ENCODE measurements at regions not wholly inside any gene's neighbourhood (a gene's known extent, or its start where the extent isn't known, plus 50 kb on each side); places are given as distances from the start of the nearest gene placed in this dataset.
A peak's percentile ranks its signal among the peaks of the same experiment; 100 is the strongest.

- H3K79me1 ChIP-seq (ENCODE audit: low read depth, low read length): no peaks in the 10 kb centered on the region
- H4K8ac ChIP-seq (ENCODE audit: low read depth, low read length): no peak overlapping the region
- no peak overlapping the region for H3K14ac ChIP-seq (ENCODE audit: low read length)
- no peak overlapping the region for H3K4ac ChIP-seq (ENCODE audit: low read length)
- no peaks in the 10 kb centered on the region for H3K9me3 ChIP-seq (replicated peaks in 1 of 2; ENCODE audit: control insufficient read depth in 2 of 2, insufficient read depth in 1 of 2, low read depth in 1 of 2, low read length in 2 of 2)
- H3K9ac ChIP-seq (ENCODE audit: low read depth, low read length, poor library complexity): peak overlapping the region; percentile 25
- H3K4me3 ChIP-seq (ENCODE audit: low read length in 2 of 2): no peak overlapping the region
- no peak overlapping the region for H2BK120ac ChIP-seq (ENCODE audit: low read depth, low read length)
- no peak overlapping the region for H4K91ac ChIP-seq (ENCODE audit: low read depth, low read length, poor library complexity)
- no peaks in the 10 kb centered on the region for H3K36me3 ChIP-seq (replicated peaks in 1 of 2; ENCODE audit: control insufficient read depth in 2 of 2, insufficient read depth in 2 of 2, low read length in 2 of 2)
- no peak overlapping the region for H3K4me2 ChIP-seq (ENCODE audit: insufficient read depth, low read length, poor library complexity, severe bottlenecking)
- peaks cover 0 to 2% of the 10 kb centered on the region in 2 donors for H3K4me1 ChIP-seq (ENCODE audit: control insufficient read depth in 2 of 2, insufficient read depth in 1 of 2, low read depth in 1 of 2, low read length in 2 of 2)
- no peak overlapping the region for H3K23ac ChIP-seq (ENCODE audit: low read depth, low read length, poor library complexity)
- H2BK12ac ChIP-seq (ENCODE audit: low read length): no peak overlapping the region
- no peak overlapping the region for H3K18ac ChIP-seq (ENCODE audit: low read length)
- WGBS, 2 donors (ENCODE audit: extremely low coverage in 2 of 2, insufficient read length in 2 of 2, insufficient replicate concordance in 1 of 2): no CpG with 5 or more reads among the region's 7 CpGs
- no peak for DNase-seq (ENCODE audit: low spot score)
- H2BK5ac ChIP-seq (ENCODE audit: low read length): no peak overlapping the region
- H2AK5ac ChIP-seq (ENCODE audit: low read depth, low read length): no peak overlapping the region
- H2BK15ac ChIP-seq (ENCODE audit: low read length): no peak overlapping the region
- no peak overlapping the region for H3K27ac ChIP-seq (replicated peaks; ENCODE audit: low read length)
- H3K27me3 ChIP-seq (ENCODE audit: control insufficient read depth in 3 of 3, insufficient read depth in 3 of 3, low read depth in 1 of 3, low read length in 3 of 3): peaks cover 0 to 5% (median 0%) of the 10 kb centered on the region in 3 experiments
- H2AFZ ChIP-seq (ENCODE audit: low read length): no peak overlapping the region
These were observed 103.1 kb downstream of the QRSL1 start for GRCh38 chr6:106732376-106732940.

- DNase-seq (ENCODE audit: low spot score): no peak
- H3K14ac ChIP-seq (ENCODE audit: low read length): peak overlapping the region; percentile 25
- no peak overlapping the region for H2AK5ac ChIP-seq (ENCODE audit: low read depth, low read length)
- peak overlapping the region; percentile 1 for H3K18ac ChIP-seq (ENCODE audit: low read length)
- H4K8ac ChIP-seq (ENCODE audit: low read depth, low read length): no peak overlapping the region
- H3K9ac ChIP-seq (ENCODE audit: low read depth, low read length, poor library complexity): peak overlapping the region; percentile 17
- H2BK15ac ChIP-seq (ENCODE audit: low read length): no peak overlapping the region
- H3K27ac ChIP-seq (replicated peaks; ENCODE audit: low read length): no peak overlapping the region
- no peak overlapping the region for H3K4ac ChIP-seq (ENCODE audit: low read length)
- no CpG with 5 or more reads among the region's 1 CpG for WGBS, 2 donors (ENCODE audit: extremely low coverage in 2 of 2, insufficient read length in 2 of 2, insufficient replicate concordance in 1 of 2)
- H3K79me1 ChIP-seq (ENCODE audit: low read depth, low read length): no peaks in the 10 kb centered on the region
- no peak overlapping the region for H2BK12ac ChIP-seq (ENCODE audit: low read length)
- no peaks in the 10 kb centered on the region for H3K36me3 ChIP-seq (replicated peaks in 1 of 2; ENCODE audit: control insufficient read depth in 2 of 2, insufficient read depth in 2 of 2, low read length in 2 of 2)
- no peaks in the 10 kb centered on the region for H3K9me3 ChIP-seq (replicated peaks in 1 of 2; ENCODE audit: control insufficient read depth in 2 of 2, insufficient read depth in 1 of 2, low read depth in 1 of 2, low read length in 2 of 2)
- no peak overlapping the region for H3K4me2 ChIP-seq (ENCODE audit: insufficient read depth, low read length, poor library complexity, severe bottlenecking)
- H3K27me3 ChIP-seq (ENCODE audit: control insufficient read depth in 3 of 3, insufficient read depth in 3 of 3, low read depth in 1 of 3, low read length in 3 of 3): peaks cover 0 to 5% (median 0%) of the 10 kb centered on the region in 3 experiments
- H4K91ac ChIP-seq (ENCODE audit: low read depth, low read length, poor library complexity): no peak overlapping the region
- no peak overlapping the region for H3K23ac ChIP-seq (ENCODE audit: low read depth, low read length, poor library complexity)
- no peak overlapping the region for H2BK120ac ChIP-seq (ENCODE audit: low read depth, low read length)
- H3K4me3 ChIP-seq (ENCODE audit: low read length in 2 of 2): peak overlapping the region in 1 of 2 donors; percentile 58
- H3K4me1 ChIP-seq (ENCODE audit: control insufficient read depth in 2 of 2, insufficient read depth in 1 of 2, low read depth in 1 of 2, low read length in 2 of 2): peaks cover 0 to 2% of the 10 kb centered on the region in 2 donors
- H2BK5ac ChIP-seq (ENCODE audit: low read length): no peak overlapping the region
- no peak overlapping the region for H2AFZ ChIP-seq (ENCODE audit: low read length)
These were observed 102.4 kb downstream of the QRSL1 start for GRCh38 chr6:106731843-106732160.

- H3K23ac ChIP-seq (ENCODE audit: low read depth, low read length, poor library complexity): no peak overlapping the region
- H3K18ac ChIP-seq (ENCODE audit: low read length): peak overlapping the region; percentile 1
- H3K27ac ChIP-seq (replicated peaks; ENCODE audit: low read length): no peak overlapping the region
- no peak overlapping the region for H2BK120ac ChIP-seq (ENCODE audit: low read depth, low read length)
- no peaks in the 10 kb centered on the region for H3K9me3 ChIP-seq (replicated peaks in 1 of 2; ENCODE audit: control insufficient read depth in 2 of 2, insufficient read depth in 1 of 2, low read depth in 1 of 2, low read length in 2 of 2)
- H2AK5ac ChIP-seq (ENCODE audit: low read depth, low read length): no peak overlapping the region
- WGBS, 2 donors (ENCODE audit: extremely low coverage in 2 of 2, insufficient read length in 2 of 2, insufficient replicate concordance in 1 of 2): no CpG with 5 or more reads among the region's 6 CpGs
- H2BK15ac ChIP-seq (ENCODE audit: low read length): no peak overlapping the region
- H3K36me3 ChIP-seq (replicated peaks in 1 of 2; ENCODE audit: control insufficient read depth in 2 of 2, insufficient read depth in 2 of 2, low read length in 2 of 2): no peaks in the 10 kb centered on the region
- H3K79me1 ChIP-seq (ENCODE audit: low read depth, low read length): no peaks in the 10 kb centered on the region
- H2BK5ac ChIP-seq (ENCODE audit: low read length): no peak overlapping the region
- H3K27me3 ChIP-seq (ENCODE audit: control insufficient read depth in 3 of 3, insufficient read depth in 3 of 3, low read depth in 1 of 3, low read length in 3 of 3): peaks cover 0 to 5% (median 0%) of the 10 kb centered on the region in 3 experiments
- H3K14ac ChIP-seq (ENCODE audit: low read length): peak overlapping the region; percentile 25
- peak overlapping the region in 1 of 2 donors; percentile 58 for H3K4me3 ChIP-seq (ENCODE audit: low read length in 2 of 2)
- DNase-seq (ENCODE audit: low spot score): no peak
- no peak overlapping the region for H2AFZ ChIP-seq (ENCODE audit: low read length)
- no peak overlapping the region for H4K8ac ChIP-seq (ENCODE audit: low read depth, low read length)
- H3K4me2 ChIP-seq (ENCODE audit: insufficient read depth, low read length, poor library complexity, severe bottlenecking): no peak overlapping the region
- peaks cover 0 to 2% of the 10 kb centered on the region in 2 donors for H3K4me1 ChIP-seq (ENCODE audit: control insufficient read depth in 2 of 2, insufficient read depth in 1 of 2, low read depth in 1 of 2, low read length in 2 of 2)
- H2BK12ac ChIP-seq (ENCODE audit: low read length): no peak overlapping the region
- no peak overlapping the region for H4K91ac ChIP-seq (ENCODE audit: low read depth, low read length, poor library complexity)
- H3K9ac ChIP-seq (ENCODE audit: low read depth, low read length, poor library complexity): peak overlapping the region; percentile 17
- H3K4ac ChIP-seq (ENCODE audit: low read length): no peak overlapping the region
These were observed 101.9 kb downstream of the QRSL1 start for GRCh38 chr6:106731144-106731842.

- peaks cover 0 to 2% of the 10 kb centered on the region in 2 donors for H3K4me1 ChIP-seq (ENCODE audit: control insufficient read depth in 2 of 2, insufficient read depth in 1 of 2, low read depth in 1 of 2, low read length in 2 of 2)
- H3K4ac ChIP-seq (ENCODE audit: low read length): no peak overlapping the region
- H3K14ac ChIP-seq (ENCODE audit: low read length): no peak overlapping the region
- no peak overlapping the region for H4K91ac ChIP-seq (ENCODE audit: low read depth, low read length, poor library complexity)
- H3K36me3 ChIP-seq (replicated peaks in 1 of 2; ENCODE audit: control insufficient read depth in 2 of 2, insufficient read depth in 2 of 2, low read length in 2 of 2): no peaks in the 10 kb centered on the region
- H3K27ac ChIP-seq (replicated peaks; ENCODE audit: low read length): no peak overlapping the region
- no peak overlapping the region for H2BK5ac ChIP-seq (ENCODE audit: low read length)
- no peak overlapping the region for H3K4me3 ChIP-seq (ENCODE audit: low read length in 2 of 2)
- H3K4me2 ChIP-seq (ENCODE audit: insufficient read depth, low read length, poor library complexity, severe bottlenecking): no peak overlapping the region
- H2AK5ac ChIP-seq (ENCODE audit: low read depth, low read length): no peak overlapping the region
- H3K79me1 ChIP-seq (ENCODE audit: low read depth, low read length): no peaks in the 10 kb centered on the region
- no peak overlapping the region for H2BK15ac ChIP-seq (ENCODE audit: low read length)
- peaks cover 0 to 5% (median 0%) of the 10 kb centered on the region in 3 experiments for H3K27me3 ChIP-seq (ENCODE audit: control insufficient read depth in 3 of 3, insufficient read depth in 3 of 3, low read depth in 1 of 3, low read length in 3 of 3)
- no CpG with 5 or more reads among the region's 6 CpGs for WGBS, 2 donors (ENCODE audit: extremely low coverage in 2 of 2, insufficient read length in 2 of 2, insufficient replicate concordance in 1 of 2)
- no peaks in the 10 kb centered on the region for H3K9me3 ChIP-seq (replicated peaks in 1 of 2; ENCODE audit: control insufficient read depth in 2 of 2, insufficient read depth in 1 of 2, low read depth in 1 of 2, low read length in 2 of 2)
- H3K23ac ChIP-seq (ENCODE audit: low read depth, low read length, poor library complexity): no peak overlapping the region
- H4K8ac ChIP-seq (ENCODE audit: low read depth, low read length): no peak overlapping the region
- H2BK12ac ChIP-seq (ENCODE audit: low read length): no peak overlapping the region
- no peak overlapping the region for H3K18ac ChIP-seq (ENCODE audit: low read length)
- H3K9ac ChIP-seq (ENCODE audit: low read depth, low read length, poor library complexity): no peak overlapping the region
- no peak overlapping the region for H2AFZ ChIP-seq (ENCODE audit: low read length)
- DNase-seq (ENCODE audit: low spot score): no peak
- H2BK120ac ChIP-seq (ENCODE audit: low read depth, low read length): no peak overlapping the region
These were observed 101.3 kb downstream of the QRSL1 start for GRCh38 chr6:106730718-106731117.

Data from neuronal stem cell (in vitro differentiated cells).